ENCODE measurements at regions not wholly inside any gene's neighbourhood (a gene's known extent, or its start where the extent isn't known, plus 50 kb on each side); places are given as distances from the start of the nearest gene placed in this dataset.
A peak's percentile ranks its signal among the peaks of the same experiment; 100 is the strongest.

DNA sequence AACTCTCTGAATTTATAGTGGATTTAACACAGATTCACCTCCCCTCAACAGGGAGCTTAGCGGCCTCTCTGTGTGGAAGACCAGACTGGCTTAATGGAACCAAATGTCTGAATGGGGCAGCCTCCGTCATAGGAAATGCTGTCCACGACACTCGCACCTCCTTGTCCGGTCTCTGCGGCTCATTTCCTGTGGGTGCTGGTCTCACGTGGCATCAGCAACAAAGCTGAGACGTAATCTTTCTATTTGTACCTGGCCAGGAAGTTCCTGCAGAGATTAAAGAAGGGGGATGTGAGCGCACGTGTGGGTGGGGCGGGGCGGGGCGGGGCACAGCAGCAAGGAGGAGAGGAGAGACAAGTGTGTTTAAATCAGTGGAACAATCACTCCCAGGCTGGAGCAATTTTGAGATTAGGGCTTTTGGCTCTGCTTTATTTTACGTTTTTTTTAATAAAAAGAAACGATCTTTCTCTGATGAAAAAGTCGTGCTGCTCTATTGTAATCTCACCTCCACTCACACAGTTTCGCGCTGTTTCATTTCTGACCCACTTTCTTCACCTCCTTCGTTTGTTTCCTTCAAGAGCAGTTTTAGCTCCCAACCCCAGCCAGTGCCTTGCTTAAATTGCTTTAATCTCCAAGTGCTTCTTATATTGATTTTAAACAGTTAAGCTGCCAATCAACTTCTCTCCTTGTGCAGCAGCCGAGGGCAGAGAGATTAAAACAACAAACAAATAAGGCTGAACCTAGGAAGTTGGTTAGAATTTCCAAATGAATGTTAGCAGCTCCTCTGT, 132.2 kb upstream of the ASTN2 start:
- DNase-seq = peak; percentile 30

DNA sequence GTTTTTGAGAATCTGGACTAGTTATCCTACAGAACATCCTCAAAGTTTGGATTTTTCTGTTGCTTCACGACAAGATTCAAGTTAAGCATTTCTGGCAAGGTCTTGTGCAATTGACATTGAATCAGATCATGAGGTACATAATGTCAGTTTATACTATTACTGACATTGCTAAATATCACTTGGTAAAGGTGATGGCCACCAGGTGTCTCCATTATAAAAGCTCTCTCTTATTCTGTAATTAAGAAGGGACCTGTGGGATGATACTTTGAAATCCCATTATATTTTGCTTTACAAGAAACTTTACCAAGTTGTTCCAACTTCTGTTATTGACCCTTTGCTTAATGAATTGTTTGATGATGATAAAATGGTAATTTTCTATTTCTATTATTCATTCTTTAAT, 131.0 kb upstream of the ASTN2 start:
- no peak for DNase-seq

DNA sequence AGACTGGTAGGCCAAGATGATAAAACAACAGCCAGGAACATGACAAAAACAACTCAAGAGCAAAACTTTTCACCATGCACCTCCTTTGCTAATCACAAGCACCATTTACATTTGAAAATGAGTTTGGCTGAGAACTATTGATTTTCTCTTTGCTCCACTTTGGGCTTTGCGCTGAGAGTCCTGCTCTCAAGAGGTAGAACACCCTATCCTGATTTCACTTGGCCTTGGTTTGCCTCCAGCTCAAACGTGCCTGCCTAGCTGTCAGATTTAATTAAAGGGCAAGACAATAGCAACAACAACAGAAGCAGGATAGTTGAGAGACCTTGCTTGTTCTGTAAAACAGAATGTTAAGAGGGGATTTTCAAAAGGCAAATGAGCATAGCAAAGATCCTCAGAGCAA, 128.2 kb upstream of the ASTN2 start:
- DNase-seq = no peak

DNA sequence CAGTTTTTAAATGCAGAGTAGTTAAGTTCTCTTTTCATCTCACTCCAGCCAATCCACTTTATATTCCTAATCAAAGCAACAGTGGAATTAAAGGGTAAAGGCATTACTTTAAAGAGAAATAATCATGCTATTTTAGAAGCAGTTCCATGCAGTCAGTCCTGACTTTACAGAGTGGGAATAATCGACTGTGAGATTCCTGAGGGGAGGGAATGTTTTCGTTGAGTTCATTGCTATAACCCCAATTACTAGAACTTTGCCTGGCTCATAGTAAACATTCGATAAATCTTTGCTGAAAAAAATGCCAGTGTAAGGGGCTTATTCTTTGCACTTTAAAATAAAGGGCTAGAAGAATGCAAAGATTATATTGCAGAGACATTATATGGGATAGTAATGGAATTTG, 127.2 kb upstream of the ASTN2 start:
- DNase-seq = no peak

DNA sequence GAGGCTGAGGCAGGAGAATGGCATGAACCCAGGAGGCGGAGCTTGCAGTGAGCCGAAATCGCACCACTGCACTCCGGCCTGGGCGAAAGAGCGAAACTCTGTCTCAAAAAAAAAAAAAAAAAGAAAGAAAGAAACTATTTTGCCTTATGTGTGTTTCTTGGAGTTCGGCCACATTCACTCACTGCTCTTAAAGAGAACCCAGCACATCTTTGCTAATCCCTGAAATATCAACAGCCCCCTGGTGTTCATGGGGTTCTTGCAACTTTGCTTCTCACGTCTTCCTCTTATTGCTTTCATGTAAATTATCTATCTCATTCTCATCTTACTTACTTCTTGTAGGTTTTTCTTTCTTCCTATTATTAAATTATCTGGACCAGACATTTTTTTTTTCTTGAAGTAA, 126.3 kb upstream of the ASTN2 start:
- no peak for DNase-seq

DNA sequence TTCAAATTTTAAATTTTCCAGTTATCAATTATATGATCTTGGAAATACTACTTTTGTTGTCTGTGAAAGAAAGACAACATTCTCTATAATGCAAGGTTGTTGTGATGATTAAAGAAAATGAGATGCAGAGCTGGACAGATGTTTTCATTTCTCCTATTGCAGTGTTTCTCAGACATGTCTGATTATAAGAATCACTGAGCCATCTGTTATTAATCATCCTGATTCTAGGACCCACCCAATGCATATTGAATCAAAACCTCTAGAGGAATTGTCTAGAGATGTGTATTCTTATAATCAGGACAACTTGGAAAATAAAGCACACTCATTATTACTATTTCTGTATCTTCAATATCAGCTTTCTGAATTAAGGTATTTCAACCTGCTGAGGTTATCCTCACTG, 121.1 kb upstream of the ASTN2 start:
- no peak for DNase-seq

DNA sequence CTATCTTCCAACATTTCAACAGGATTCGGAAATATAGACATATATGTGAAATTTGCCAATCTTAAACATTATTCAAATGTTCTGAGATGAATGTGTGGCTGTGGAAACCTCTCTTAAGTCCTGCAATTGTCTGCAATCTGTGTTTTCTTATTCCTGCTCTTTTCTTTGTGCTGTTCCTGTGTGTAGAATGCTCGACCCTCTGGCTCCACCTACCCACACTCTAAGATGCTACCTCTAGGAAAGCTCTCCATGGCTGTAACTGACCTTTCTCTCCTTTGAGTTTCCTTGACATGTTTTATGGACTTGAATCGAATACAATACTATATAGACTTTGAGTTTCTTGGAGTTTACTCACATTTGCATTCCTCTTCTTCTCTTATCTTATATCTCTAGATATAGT, 120.6 kb upstream of the ASTN2 start:
- no peak for DNase-seq

DNA sequence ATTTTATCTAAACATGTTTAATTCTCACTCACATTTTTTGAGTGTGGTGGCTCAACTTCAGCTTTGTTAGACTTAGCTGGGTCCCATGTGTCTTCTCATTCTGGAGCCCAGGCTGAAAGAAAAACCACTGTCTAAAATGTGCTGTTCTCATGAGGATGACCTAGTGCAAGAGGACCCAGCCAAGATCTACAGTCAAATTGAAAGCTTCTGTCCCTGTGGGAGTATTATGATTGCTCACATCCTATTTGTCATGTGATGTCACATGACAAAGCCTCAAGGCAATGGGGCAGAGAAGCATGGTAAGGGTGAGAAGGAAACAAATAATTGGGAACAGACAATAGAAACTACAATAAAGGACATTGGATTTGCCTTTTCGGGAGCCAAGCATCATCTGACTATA, 113.4 kb upstream of the ASTN2 start:
- DNase-seq = no peak

DNA sequence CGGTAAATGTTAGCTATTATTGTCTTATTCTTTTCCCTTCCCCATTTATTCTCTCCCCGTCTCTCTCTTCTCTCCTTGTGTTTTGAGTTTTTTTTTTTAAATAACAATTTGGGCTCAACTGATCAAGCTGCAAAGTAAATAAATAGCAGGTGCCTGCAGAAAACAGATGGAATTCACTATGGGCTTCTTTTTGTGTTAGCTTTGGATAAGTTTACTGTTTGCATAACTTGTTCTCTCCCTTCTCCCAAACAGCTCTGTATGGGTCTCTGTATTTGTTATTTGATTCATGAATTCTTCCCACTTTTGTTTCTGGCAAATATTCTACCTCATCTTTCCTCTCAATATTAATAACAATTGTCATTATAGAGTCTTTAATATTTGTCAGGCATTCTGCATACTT, 111.8 kb upstream of the ASTN2 start:
- no peak for DNase-seq

DNA sequence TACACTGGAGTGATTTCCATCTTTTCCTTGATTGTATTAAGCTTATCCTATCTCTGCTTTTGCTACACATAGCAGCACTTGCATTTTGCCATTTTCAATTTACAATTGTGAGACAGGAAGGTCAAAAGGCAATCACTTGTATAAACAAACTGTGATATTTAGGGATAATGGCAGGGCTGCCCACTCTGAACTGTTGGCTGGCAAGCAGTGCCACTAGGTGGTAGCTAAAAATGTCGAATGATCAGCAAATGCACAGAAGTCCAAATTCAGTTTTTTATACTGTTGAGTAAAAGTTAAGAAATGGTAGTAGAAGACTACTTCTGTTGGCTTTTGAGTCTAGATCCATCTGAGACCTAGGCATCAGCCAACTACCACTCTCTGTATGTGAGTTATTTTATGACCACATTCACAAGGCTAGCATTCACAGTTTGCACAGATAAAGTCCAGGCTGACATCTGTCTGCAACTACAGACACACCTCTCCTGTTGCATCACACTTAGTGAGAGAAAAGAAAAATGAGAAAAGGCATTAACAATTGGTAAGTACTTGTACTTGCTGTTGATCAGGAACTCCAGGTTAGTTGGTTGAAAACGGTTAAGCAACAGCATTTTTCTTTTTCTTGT, 108.8 kb upstream of the ASTN2 start:
- DNase-seq = no peak

DNA sequence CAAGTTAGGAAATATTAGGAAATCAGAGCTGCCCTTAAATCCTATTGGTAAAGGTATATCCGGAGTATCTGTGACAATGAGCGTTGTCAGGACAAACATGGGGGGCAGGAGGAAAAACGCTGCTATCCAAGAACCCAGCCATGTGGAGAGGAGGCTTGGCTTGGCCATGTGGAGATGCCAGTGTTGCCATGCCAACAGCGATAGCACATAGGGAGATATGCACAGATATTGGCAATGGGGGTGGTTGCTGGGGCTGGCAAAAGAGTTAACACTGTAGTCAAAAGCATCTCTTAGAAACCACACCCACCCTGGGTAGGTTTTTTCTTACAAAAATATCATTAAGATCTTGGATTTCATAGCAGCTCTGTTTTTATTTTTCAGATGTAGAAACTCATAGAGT, 106.4 kb upstream of the ASTN2 start:
- no peak for DNase-seq

DNA sequence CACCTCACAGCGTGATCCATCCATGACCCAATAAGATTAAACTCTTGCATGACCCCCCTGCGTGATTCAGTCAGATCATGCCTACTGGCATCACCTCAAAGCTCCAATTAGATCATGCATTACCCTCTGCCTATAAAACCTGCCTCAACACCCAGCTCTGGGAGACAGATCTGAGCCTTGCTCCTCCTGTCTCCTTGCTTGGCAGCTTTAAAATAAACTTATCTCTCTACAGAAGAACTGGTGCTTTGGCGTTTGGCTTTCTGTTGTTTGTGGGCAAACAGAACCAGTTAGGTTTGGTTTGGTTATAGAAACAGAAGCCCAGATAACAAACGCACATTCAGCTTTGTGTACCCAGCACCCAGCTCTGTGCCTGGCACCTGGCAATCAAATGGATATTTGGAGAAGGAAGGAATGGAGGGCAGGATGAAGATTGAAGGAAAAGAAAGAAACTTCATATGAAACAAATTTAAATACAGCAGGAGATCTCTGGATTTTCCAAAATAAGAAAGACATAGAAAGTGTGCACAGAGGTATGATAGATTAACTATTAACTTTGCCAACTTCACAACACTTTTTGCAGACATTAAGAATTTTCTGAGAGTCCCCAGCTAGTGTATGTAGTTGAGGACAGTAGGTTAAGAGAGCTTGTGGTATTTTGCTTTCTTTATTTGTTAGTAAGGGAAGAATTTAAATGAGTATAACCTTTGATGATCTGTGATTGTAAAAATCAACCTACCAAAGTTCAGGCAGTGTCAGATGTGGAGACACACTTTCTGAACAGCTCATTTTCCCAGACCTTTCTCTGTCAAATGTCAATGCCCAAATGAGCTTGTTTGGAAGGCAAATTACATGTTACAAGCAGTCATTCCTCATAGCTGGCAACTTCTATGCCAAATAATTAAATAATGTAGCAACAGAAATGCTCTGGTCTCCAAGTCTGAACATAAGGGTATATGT, 102.1 kb upstream of the ASTN2 start:
- no peak for DNase-seq

DNA sequence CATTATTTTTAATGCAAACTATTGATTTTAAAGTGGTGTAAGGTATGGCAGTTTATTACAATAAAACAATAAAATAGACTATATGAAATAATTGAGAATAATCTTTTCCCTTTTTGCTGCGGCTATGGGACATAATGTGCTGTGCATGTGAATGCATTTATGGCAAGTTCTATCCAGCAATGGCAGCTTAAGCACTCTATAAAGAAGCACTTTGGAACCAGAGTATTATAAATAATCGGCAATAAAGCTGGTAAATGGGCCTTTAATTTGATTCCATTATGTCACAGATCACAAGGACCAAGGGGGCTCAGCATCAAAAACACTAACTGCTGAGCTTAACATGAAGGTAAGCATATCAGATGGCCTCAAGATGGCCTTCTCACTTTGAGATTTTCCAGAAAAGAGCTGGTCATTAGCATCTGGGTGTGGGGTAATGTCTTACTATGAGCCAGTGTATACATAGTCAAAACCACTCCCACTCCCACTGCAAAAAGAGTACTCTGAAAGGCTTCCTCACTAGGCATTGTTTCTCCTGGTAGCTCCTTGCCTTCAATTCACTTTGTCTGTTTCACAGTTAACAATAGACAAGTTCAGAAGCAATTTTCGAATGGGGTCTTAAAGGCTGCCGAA, 97.1 kb upstream of the ASTN2 start:
- no peak for DNase-seq

DNA sequence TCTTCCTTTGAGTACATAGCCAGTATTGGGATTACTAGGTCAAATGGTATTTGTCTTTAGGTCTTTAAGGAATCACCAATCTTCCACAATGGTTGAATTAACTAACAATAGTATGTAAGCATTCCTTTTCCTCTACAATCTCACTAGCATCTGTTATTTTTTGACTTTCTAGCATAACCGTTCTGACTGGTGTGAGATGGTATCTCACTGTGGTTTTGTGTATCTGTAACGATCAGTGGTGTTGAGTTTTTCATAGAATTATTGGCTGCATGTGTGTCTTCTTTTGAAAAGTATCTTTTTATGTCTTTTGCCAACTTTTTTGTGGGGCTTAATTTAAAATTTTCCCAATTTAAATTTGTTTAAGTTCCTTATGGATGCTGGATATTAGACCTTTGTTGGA, 81.5 kb upstream of the ASTN2 start:
- no peak for DNase-seq

DNA sequence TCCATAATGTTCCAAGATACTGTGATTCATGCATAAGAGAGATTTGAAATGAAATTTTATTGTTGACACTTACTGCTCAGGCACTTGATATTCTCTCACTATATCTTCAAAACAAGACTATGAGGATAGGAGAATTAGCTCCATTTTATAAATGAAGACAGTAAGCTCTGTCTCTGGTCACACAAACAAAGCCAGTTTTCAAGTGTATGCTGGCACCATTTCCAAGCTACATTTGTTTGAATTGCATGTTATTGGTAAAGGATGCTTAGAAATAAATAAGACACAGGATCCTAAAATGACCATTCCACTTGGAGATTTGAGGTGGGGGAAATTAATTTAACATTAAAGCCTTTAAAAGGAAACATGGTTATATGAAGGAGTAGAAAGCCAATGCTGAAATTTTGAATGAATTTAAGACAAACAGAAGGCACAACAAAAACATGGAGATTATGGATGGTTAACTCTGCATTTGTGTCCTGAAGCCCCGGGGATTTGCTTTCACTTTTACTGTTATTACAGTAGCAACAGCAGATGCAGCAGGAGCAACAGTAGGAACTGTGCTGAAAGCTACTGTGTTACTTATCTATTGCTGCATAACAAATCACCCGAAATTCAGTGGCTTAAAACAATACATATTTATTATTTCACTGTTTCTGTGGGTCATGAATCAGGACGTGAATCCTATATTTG, 79.7 kb upstream of the ASTN2 start:
- DNase-seq = no peak

DNA sequence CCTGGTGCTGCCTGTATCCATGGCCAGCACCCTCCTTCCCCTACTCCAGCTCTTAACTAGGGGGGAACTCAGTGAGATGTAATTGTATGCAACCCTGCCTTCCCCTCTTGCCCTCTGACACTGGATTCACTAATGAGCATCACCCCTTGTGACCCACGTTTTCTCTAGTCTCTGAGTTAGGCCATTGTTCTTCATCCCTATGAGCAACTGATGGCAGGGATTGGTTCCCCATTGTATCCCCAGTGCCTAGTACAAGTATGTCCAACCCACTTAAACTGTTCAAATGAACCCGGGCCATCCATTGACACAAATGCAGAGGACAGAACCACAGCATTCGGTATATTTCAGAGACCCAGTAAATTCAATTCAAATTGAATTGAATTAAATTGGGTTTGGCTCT, 77.6 kb upstream of the ASTN2 start:
- DNase-seq = no peak

DNA sequence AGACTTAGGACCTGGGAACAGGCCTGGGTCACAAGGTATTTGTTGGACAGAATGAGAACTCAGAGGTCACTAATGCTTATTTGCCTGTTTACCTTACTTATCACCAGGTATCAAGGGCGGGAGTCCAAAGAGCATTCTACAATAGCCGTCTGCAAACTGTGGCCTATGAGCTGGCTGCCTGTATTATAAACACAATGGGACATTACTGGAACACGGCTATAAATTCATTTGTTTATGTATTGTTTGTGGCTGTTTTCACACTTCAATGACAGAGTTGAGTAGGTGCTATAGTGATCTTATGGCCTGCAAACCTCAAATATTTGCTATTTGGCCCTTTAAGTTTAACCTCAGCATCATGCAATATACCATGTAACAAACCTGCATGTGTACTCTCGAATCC, 76.6 kb upstream of the ASTN2 start:
- no peak for DNase-seq

DNA sequence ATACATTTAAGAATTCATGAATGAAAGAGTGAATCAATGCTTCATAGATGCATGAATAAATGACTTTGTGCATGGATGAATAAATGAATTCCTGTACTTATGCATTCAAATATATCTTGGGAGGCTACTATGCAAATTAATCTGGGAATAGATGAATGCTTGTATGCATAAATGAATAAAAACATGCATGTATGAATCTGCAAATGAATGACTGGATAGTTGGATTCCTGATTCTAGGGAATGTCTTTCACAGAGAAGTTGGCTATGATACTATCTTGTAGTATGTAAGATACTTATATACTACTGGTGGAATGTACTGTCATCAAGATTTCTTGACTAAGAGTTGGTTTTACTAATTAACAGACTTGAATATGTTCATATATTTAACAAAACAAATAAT, 75.3 kb upstream of the ASTN2 start:
- no peak for DNase-seq

DNA sequence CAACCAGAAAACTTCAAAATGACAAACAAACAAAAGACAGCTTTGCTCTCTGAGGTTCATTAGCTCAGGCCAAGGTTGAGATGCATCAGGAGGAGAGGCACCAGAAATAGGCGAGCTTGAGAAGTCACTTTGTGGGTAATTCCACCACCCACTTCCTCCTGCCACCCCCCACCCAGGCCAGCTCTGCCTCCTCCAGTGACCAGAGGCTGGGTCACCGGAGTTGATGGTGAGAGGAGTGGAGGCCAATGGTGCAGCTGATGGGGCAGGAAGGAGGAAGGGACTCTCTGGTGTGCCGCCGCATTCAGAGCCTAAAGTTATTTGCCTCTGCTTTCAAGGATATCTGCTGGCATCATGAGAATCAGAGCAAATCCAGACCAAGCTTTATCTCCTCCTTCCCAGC, 73.8 kb upstream of the ASTN2 start:
- DNase-seq = no peak

DNA sequence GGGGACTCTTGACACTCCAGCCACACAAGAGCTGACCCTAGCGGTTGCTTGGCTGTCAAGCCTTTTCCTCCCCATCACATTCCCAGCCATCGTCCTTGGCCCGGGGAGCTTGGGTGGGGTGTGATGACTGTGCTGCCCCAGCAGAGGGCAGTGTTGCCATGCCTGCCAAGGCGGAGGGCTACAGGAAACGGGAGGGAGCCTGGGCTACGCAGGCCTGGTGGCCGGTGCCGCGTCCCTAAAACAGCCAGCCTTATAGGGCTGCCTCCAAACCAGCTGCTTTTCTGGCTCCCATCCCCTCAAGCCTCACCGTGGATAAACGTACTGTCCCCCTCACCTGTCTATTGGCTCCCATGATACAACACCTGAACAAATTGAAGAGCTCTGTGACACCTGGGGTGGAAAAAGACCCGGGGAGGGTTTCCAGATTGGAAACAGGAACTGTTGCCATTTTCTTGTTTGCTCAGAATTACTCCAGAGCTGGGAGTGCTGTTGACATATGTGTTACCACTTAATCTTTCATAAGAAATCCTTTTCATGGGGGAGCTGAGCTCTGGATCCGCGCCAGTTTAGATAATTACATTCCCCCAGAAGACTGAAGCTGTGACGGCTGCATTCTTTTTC, 72.8 kb upstream of the ASTN2 start:
- peak; percentile 61 for DNase-seq

DNA sequence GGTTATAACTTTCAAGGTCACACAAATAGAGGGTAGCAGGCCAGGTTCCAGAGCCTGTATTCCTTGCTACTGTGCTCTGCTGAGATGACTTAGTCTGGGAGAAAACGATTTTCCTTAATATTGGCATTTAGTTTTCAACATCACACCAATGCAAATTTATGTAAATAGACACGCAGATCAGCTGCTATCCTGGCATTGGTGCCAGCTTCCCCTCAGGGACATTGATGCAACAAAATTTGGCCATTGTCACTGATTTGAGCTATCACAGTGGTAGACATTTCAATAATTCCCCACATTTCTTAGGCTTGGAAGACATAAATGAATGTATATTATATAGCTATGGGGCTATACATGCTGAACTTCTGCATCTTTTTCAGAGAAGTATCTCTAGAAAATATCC, 71.6 kb upstream of the ASTN2 start:
- DNase-seq = no peak

DNA sequence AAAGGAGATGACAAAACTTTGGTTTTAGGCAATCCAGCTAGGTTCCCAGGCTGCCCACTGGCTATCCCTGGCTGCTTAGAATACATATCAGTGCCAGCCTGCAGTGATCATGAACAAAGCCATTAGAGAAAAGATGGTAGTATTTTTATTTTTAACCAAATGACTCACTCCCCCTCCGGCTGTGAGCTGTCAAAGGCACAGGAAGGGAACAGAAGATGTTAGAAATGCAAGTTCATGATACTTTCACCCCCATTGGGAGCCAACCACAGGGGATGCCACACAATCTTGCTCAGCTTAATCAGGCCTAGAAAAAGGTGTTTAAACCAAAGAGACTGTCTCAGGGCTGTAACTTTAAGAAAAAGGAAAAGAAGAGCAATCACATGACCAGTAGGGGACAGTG, 70.3 kb upstream of the ASTN2 start:
- no peak for DNase-seq

Measured in left hindlimb (tissue), 1 donor.